ENCODE measurements at regions not wholly inside any gene's neighbourhood (a gene's known extent, or its start where the extent isn't known, plus 50 kb on each side); places are given as distances from the start of the nearest gene placed in this dataset.

GRCh38 chr10:78889536-78890063, 179.2 kb upstream of the ZMIZ1 start:
- no peak for TF ChIP-seq EZH2 (IDR thresholded peaks at IDR 0.05; ENCODE audit: borderline replicate concordance, low read depth, low read length, poor library complexity, severe bottlenecking)
- no peak for TF ChIP-seq CTCF (conservative IDR thresholded peaks at IDR 0.05; ENCODE audit: low read depth, low read length)
- H3K4me1 ChIP-seq (ENCODE audit: insufficient read depth, low read length, poor library complexity, severe bottlenecking): no peaks in the 10 kb centered on the region
- no peaks in the 10 kb centered on the region for H3K27me3 ChIP-seq (replicated peaks; ENCODE audit: insufficient read depth, low read depth, low read length, poor library complexity)
- no peak overlapping the region for H3K4me3 ChIP-seq (ENCODE audit: low read depth, low read length, poor library complexity, severe bottlenecking)
- CTCF ChIA-PET: no interaction called here
- peaks cover 11% of the 10 kb centered on the region for H3K9me3 ChIP-seq (ENCODE audit: low read depth, low read length, poor library complexity, severe bottlenecking)
- no peaks in the 10 kb centered on the region for H3K36me3 ChIP-seq (ENCODE audit: insufficient read depth, low read length, poor library complexity, severe bottlenecking)
- intact Hi-C loops (cut with micrococcal nuclease; ENCODE audit: unreplicated experiment): no loop called here
- POLR2A ChIA-PET (ENCODE audit: low non-redundant PET): no interaction called here
- no peak overlapping the region for H3K27ac ChIP-seq (ENCODE audit: low read depth, low read length, poor library complexity, severe bottlenecking)
- BruUV-seq (replicated peaks): no TSS peak
- DNase-seq (ENCODE audit: low spot score): no peak

GRCh38 chr10:78890506-78890905, 178.3 kb upstream of the ZMIZ1 start:
- no peak for TF ChIP-seq CTCF (conservative IDR thresholded peaks at IDR 0.05; ENCODE audit: low read depth, low read length)
- TF ChIP-seq EZH2 (IDR thresholded peaks at IDR 0.05; ENCODE audit: borderline replicate concordance, low read depth, low read length, poor library complexity, severe bottlenecking): no peak
- no TSS peak for BruUV-seq (replicated peaks)
- intact Hi-C loops (cut with micrococcal nuclease; ENCODE audit: unreplicated experiment): no loop called here
- CTCF ChIA-PET: no interaction called here
- Histone ChIP-seq H3K4me1 (ENCODE audit: insufficient read depth, low read length, poor library complexity, severe bottlenecking) (no peaks in the 10 kb centered on the region), H3K9me3 (ENCODE audit: low read depth, low read length, poor library complexity, severe bottlenecking) (peaks cover 9% of the 10 kb centered on the region), H3K27me3 (replicated peaks; ENCODE audit: insufficient read depth, low read depth, low read length, poor library complexity) (no peaks in the 10 kb centered on the region), H3K36me3 (ENCODE audit: insufficient read depth, low read length, poor library complexity, severe bottlenecking) (no peaks in the 10 kb centered on the region), H3K27ac (ENCODE audit: low read depth, low read length, poor library complexity, severe bottlenecking) (no peak overlapping the region), H3K4me3 (ENCODE audit: low read depth, low read length, poor library complexity, severe bottlenecking) (no peak overlapping the region)
- POLR2A ChIA-PET (ENCODE audit: low non-redundant PET): interaction anchor here (0.6 kb wide), 1 partner anchor 367 kb away, joined by 3 read pairs; no protein-coding TSS in a partner anchor
- DNase-seq (ENCODE audit: low spot score): no peak

GRCh38 chr10:78891741-78892140, 177.0 kb upstream of the ZMIZ1 start:
- DNase-seq (ENCODE audit: low spot score): no peak
- H3K27ac ChIP-seq (ENCODE audit: low read depth, low read length, poor library complexity, severe bottlenecking): no peak overlapping the region
- no peak for TF ChIP-seq EZH2 (IDR thresholded peaks at IDR 0.05; ENCODE audit: borderline replicate concordance, low read depth, low read length, poor library complexity, severe bottlenecking)
- no peak for TF ChIP-seq CTCF (conservative IDR thresholded peaks at IDR 0.05; ENCODE audit: low read depth, low read length)
- H3K36me3 ChIP-seq (ENCODE audit: insufficient read depth, low read length, poor library complexity, severe bottlenecking): no peaks in the 10 kb centered on the region
- no peak overlapping the region for H3K4me3 ChIP-seq (ENCODE audit: low read depth, low read length, poor library complexity, severe bottlenecking)
- H3K27me3 ChIP-seq (replicated peaks; ENCODE audit: insufficient read depth, low read depth, low read length, poor library complexity): no peaks in the 10 kb centered on the region
- ChIA-PET CTCF (no interaction called here), POLR2A (ENCODE audit: low non-redundant PET) (no interaction called here)
- intact Hi-C loops (cut with micrococcal nuclease; ENCODE audit: unreplicated experiment): no loop called here
- no TSS peak for BruUV-seq (replicated peaks)
- H3K4me1 ChIP-seq (ENCODE audit: insufficient read depth, low read length, poor library complexity, severe bottlenecking): no peaks in the 10 kb centered on the region
- no peaks in the 10 kb centered on the region for H3K9me3 ChIP-seq (ENCODE audit: low read depth, low read length, poor library complexity, severe bottlenecking)
